GM21786 (cell line): ENCODE measurements at regions not wholly inside any gene's neighbourhood (a gene's known extent, or its start where the extent isn't known, plus 50 kb on each side); places are given as distances from the start of the nearest gene placed in this dataset.

Experiments
- ATAC-seq: cut with Tn5 transposase; IDR thresholded peaks from one replicate; pipeline ENCODE4 v1.9.1; 2021; ENCODE audit not compliant: unreplicated experiment

DNA sequence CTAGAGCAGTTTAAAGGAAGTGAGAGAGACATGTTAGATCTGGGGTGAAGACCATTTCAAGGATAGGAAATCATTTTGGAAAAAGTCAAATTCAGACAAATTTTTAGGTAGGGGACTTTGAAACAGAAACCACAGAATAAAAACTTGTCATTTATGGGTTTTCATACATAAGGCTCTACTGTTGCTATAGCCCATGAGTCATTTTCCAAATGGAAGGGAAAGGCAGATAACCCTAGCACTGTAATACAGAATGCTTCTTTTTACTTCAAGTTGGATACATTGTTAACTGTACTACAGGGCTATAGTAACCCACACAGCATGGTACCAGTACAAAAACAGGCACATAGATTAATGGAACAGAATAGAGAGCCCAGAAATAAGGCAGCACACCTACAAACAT is 455.4 kb downstream of the EBF1 start:
- ATAC-seq = no peak

DNA sequence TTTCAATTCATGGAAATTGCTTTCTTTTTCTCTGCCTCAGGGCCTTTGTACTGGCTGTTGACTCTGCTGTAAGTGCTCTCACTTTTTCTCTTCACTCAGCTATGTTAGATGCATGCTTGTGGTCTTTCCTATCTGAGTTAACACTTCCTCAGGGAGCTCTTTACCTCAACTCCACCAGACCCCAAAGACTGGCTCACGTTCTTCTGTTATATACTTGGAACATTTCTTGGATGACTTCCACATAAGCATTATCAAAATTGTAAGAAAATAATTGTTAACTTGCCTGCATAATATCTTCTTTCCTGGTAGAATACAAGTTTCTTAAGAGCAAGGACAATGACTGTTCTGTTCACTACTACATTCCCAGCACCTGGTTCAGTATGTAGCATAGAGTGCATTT is 455.9 kb downstream of the EBF1 start:
- no peak for ATAC-seq

DNA sequence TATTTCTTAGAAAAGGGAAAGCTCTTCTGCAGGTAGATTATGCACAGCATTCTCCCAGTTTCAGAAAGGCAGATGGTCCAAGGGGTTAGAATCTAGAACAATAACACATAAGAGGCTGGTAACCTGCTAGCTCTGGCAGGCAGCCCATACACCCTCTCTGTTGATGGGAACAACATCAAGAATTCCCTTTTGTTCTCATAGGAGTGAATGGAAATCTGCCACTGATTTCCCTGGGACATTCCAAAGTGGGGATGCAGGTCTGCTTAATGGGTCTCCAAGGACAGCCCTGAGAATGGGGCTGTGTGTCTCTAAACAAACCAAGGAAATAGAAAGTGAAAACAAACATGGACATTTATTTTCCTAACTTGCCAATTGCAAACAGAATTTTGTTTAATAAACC is 456.8 kb downstream of the EBF1 start:
- ATAC-seq = no peak

GRCh38 chr5:158641016-158641415 is 458.7 kb downstream of the EBF1 start:
- ATAC-seq = no peak

- no peak for ATAC-seq
Measured at GRCh38 chr5:158640593-158640980, 459.1 kb downstream of the EBF1 start.

DNA sequence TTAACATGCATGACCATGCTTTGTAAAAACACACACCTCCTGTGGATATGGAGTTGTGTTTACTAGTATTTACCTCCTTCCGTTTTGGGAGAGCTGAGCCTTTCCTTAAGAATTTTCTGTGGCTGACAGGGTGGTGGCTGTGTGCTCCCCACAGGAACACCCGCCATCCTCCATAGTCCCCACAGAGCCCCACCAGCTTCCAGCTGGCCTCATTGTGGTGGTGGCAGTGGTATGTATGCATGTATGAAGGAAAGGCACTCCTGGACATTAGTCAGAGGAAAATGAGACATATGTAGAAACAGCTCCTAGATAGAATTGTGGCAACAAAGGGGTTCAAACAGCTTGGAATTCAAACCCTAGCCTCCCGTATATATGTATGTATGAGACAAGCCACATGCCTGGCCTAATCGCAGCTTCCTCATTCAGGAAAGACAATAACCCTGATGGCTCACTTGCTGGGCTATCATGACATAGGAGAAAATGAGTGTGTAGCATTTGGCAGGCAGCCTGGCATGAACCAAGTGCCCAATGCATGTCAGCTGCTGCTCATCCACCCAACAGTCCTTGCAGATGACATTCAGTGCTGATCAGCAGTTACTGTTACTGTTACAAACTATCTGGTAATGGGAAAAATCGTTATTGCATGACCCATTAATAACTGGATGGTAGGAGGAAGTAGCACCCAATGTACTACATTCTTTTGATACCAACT is 459.7 kb downstream of the EBF1 start:
- no peak for ATAC-seq

DNA sequence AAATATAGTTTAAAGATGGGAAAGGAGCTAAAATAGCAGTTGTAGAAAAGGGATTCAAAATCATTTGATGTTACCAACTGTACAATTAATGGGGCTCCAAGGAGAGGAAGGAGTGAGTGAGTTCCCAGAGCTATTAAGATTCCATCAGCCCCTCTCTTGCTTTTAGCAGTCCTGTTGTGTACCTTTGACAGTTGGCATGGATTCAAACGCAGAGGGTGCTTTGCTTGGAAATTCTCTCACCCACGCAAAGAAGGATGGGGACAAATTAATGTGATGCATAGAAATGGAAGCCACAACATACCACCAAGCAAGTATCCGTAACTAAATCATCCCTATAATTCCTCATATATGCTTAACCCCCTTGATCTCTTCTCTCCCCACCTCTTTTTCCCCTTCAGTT is 461.3 kb downstream of the EBF1 start:
- no peak for ATAC-seq

- ATAC-seq = no peak
Measured at GRCh38 chr5:158637039-158637438, 462.7 kb downstream of the EBF1 start.

DNA sequence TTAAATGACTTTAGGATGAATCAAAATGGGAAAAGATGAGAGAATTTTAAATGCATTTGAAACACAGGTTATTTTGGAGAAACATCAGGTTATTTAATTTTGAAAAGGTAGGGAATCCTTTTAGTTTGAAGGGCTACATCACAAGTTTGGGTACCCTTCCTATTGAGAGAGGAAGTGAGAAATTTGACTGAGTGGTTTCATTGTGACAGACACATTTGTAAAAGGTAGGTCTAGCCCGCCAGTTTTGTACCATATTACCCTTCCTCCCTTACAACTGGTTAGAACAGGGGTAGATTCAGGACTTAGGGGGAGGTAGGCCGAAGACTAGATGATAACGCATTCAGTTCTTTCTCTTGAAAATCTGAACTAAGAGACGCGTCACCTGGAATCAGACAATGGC is 464.2 kb downstream of the EBF1 start:
- no peak for ATAC-seq

GRCh38 chr5:158634714-158635113 is 465.0 kb downstream of the EBF1 start:
- no peak for ATAC-seq

- ATAC-seq = no peak
Measured at GRCh38 chr5:158629591-158630312, 470.0 kb downstream of the EBF1 start.

GRCh38 chr5:158626718-158627117 is 473.0 kb downstream of the EBF1 start:
- ATAC-seq = no peak

- ATAC-seq = no peak
Measured at GRCh38 chr5:158623971-158624370, 475.7 kb downstream of the EBF1 start.

GRCh38 chr5:158621391-158621790 is 478.3 kb downstream of the EBF1 start:
- no peak for ATAC-seq

GRCh38 chr5:158619083-158619788 is 480.5 kb downstream of the EBF1 start:
- ATAC-seq = no peak

DNA sequence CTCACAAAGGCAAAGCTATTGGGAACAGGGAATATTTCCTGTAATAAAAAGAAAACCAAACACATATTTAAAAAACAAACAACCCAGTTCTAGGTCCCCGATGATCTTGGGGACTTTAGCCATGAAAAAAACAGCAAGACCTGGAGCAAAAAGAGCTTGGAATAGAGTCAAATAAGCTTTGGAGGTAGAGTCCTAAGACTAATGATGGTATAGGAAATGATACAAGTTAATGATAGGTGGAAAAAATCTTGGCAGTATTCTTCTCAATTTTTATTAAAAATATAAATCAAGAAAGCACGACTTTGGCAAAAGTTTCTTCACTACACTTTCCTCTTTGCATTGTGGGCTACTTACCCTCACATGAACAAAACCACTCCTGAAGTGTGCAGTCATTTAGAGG is 481.5 kb downstream of the EBF1 start:
- no peak for ATAC-seq

DNA sequence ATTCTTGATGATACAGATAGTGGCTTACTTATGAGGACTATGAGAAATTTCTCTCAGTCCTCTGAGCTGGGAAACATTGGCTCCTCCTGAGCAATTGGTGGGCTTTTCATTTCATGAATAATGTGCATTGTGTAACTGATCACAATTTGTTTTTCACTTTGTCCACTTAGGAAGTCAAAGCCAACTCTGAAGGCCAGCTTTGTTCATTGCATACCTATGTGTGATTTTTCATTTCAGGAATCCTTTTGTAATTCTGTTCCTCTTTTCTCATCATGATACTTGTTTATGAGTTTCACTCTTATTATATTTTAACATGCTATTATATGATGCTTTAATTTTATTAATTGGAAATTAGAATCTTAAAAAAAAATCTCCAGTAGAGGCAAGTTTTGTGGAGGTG is 483.0 kb downstream of the EBF1 start:
- ATAC-seq = no peak

DNA sequence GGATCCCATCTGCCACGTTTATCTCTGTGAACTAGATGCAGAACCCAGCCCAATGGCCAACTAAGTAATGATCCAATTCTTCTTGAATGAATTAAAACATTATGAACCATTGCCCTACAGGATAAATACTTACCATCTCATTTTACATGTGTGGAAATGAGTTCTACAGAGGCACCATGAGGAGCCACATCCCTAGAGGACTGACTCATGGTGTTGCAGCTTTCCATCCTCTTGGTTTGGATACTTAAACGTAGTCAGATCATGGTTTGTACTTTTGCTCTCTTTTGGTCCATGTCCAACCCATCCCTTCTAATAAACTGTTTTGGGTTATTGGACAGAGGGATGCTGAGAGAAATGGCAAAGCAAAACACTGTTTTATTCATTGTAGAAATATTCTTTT is 484.8 kb downstream of the EBF1 start:
- no peak for ATAC-seq

DNA sequence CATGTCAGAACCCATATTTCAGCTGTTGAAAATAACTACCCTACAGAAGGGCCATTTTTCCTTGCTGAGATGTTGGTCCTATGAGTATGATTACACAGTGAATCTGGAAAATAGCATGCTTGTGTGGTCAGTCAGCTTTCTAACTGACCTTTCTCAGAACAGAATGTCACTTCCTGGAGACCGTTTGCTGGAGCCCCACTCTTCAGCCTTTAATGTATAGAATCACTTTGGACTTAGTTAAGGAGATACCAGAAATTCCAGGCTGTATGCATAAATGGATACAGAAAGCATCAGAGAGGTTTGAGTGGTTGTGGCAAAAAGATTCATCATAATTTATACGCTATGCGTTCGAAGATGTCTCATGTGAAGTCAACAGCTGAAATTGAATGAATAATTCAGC is 488.1 kb downstream of the EBF1 start:
- no peak for ATAC-seq

DNA sequence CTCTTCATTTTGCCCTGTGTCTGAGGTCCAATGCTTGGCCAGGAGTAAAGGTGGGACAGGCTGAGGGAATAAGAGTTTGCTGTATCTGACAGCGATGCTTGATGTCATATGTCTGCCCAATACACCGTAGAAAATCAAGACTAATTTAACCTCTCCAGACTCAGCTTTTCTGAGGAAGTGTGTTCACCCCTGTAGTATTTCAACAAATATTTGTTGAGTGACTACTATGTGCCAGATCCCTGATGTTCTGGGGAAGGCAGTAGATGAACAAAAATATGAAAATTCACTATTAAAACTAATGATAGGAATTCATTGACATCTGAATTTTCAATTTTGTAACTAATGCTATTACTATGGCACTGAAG is 489.7 kb downstream of the EBF1 start:
- ATAC-seq = no peak

DNA sequence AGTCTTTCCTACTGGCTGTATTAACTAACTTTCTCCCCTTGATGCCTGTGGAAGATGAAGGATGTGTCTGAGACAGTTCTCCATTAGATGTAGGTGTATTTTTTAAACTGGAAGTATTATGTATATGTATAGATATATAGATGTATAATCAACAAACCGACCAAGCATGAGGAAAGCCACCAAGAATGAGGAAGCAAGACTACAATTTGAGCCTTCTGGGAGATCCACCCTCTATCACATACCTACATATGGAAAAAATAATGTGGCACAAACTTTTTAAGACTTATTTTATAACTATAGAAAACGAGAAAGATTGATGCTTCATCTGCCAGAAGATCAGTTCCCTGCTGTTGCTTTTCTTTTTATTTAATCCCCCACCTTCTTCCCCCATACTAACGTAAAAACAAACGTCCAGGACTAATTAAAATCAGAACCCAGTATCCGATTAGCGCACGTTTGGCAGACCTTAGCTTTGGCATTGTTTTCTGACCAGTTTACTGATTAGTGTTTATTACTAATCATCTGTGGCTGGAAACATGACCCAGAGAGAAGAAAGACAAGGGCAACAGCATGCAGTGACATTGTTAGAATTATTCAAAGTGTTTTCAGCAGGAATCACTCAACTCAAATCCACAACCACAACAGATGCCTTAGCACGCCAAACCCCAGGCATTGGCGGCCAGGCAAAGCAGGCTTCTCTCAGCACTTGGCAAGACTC is 490.2 kb downstream of the EBF1 start:
- ATAC-seq = no peak

- no peak for ATAC-seq
Measured at GRCh38 chr5:158607088-158607487, 492.6 kb downstream of the EBF1 start.
